ENCODE measurements at regions not wholly inside any gene's neighbourhood (a gene's known extent, or its start where the extent isn't known, plus 50 kb on each side); places are given as distances from the start of the nearest gene placed in this dataset.
"Not testable (repeated sequence)": the region's sequence is repeated elsewhere in the genome, so short reads cannot be mapped to it uniquely, and the experiment has no call there.

GRCh38 chr4:181857471-181857870 is 385.7 kb upstream of the TENM3 start:
- TF ChIP-seq CTCF (IDR thresholded peaks at IDR 0.05; ENCODE audit: insufficient read depth, low read length); GABPA (IDR thresholded peaks at IDR 0.05; ENCODE audit: low read depth); REST (IDR thresholded peaks at IDR 0.05; ENCODE audit: insufficient replicate concordance, low read depth); POLR2AphosphoS5 (IDR thresholded peaks at IDR 0.05; ENCODE audit: low read depth); SPI1 (IDR thresholded peaks at IDR 0.05; ENCODE audit: borderline replicate concordance, low read depth): not testable (repeated sequence)

All from HL-60 (cell line).